ENCODE measurements at regions not wholly inside any gene's neighbourhood (a gene's known extent, or its start where the extent isn't known, plus 50 kb on each side); places are given as distances from the start of the nearest gene placed in this dataset.

DNA sequence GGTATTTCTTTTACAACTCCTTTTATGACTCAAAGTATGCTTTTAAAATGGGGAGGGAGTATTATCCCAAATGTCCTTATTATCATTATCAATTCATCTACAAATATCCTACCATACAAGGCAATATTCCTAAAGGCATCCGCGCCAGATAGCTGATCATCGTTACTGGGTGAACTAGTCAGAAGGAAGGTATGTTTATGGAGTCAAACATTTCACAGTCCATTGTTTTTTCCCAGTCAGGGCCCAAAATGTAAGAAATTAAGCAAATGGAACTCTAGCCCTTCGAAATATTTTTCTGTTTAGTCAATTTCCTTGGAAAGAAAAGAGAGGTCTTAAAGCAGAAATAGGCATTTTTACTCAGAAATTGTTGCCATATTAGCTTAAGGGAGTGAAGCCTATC is 188.5 kb upstream of the CCNG1 start:
- no peak overlapping the region for H3K27ac Mint-ChIP-seq (ENCODE audit: unreplicated experiment)
- intact Hi-C loops (cut with micrococcal nuclease; ENCODE audit: unreplicated experiment) = no loop called here
- H3K27me3 ChIP-seq (replicated peaks; ENCODE audit: control insufficient read depth, insufficient read depth, low read length) = no peaks in the 10 kb centered on the region; the same call in 1 of the 2 replicates
- no peak overlapping the region for H3K4me3 Mint-ChIP-seq (ENCODE audit: unreplicated experiment)
- TF ChIP-seq, protein P1, sequence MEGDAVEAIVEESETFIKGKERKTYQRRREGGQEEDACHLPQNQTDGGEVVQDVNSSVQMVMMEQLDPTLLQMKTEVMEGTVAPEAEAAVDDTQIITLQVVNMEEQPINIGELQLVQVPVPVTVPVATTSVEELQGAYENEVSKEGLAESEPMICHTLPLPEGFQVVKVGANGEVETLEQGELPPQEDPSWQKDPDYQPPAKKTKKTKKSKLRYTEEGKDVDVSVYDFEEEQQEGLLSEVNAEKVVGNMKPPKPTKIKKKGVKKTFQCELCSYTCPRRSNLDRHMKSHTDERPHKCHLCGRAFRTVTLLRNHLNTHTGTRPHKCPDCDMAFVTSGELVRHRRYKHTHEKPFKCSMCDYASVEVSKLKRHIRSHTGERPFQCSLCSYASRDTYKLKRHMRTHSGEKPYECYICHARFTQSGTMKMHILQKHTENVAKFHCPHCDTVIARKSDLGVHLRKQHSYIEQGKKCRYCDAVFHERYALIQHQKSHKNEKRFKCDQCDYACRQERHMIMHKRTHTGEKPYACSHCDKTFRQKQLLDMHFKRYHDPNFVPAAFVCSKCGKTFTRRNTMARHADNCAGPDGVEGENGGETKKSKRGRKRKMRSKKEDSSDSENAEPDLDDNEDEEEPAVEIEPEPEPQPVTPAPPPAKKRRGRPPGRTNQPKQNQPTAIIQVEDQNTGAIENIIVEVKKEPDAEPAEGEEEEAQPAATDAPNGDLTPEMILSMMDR (IDR thresholded peaks at IDR 0.05; ENCODE audit: insufficient read depth in 1 of 2, low read depth in 1 of 2, low read length in 1 of 2, severe bottlenecking in 1 of 2, unreplicated experiment in 1 of 2) = no peak
- no peaks in the 10 kb centered on the region for H3K9me3 ChIP-seq
- DNase-seq = no peak
- H3K4me1 ChIP-seq = no peaks in the 10 kb centered on the region
- H3K36me3 ChIP-seq (ENCODE audit: control insufficient read depth, insufficient read depth, low read length) = no peaks in the 10 kb centered on the region
- POLR2A ChIA-PET = no interaction called here
- H3K4me1 Mint-ChIP-seq (ENCODE audit: low read depth, unreplicated experiment) = no peaks in the 10 kb centered on the region
- H3K9me3 Mint-ChIP-seq (ENCODE audit: unreplicated experiment) = no peaks in the 10 kb centered on the region
- BruUV-seq (replicated peaks) = no TSS peak
- H3K4me3 ChIP-seq (ENCODE audit: low read depth, low read length) = no peak overlapping the region
- H3K36me3 Mint-ChIP-seq (ENCODE audit: insufficient read depth, unreplicated experiment) = no peaks in the 10 kb centered on the region
- H3K27me3 Mint-ChIP-seq (ENCODE audit: insufficient read depth, unreplicated experiment) = peaks cover 10% of the 10 kb centered on the region
- CTCF ChIA-PET = no interaction called here

DNA sequence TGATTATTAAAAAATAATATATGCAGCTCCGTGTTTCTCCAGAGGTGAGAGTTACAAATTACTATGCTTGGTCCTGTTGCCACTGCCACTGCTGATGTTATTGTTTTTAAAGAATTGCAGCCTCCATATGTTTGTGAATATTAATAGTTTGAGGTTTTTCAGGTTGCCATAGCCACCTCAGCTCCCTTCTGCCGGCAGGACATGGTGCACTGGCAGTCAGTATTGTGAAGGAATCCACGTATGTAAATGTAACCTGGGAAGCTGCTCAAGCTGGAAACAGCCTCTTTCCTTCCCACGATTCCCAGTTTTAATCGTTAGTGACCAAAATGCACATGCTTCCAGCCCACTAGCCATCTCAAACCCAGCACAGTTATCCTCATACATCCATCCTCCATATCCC is 184.4 kb upstream of the CCNG1 start:
- no peaks in the 10 kb centered on the region for H3K4me1 Mint-ChIP-seq (ENCODE audit: low read depth, unreplicated experiment)
- no peaks in the 10 kb centered on the region for H3K36me3 Mint-ChIP-seq (ENCODE audit: insufficient read depth, unreplicated experiment)
- POLR2A ChIA-PET = no interaction called here
- no peak overlapping the region for H3K4me3 Mint-ChIP-seq (ENCODE audit: unreplicated experiment)
- no peak overlapping the region for H3K27ac Mint-ChIP-seq (ENCODE audit: unreplicated experiment)
- no peaks in the 10 kb centered on the region for H3K36me3 ChIP-seq (ENCODE audit: control insufficient read depth, insufficient read depth, low read length)
- H3K27me3 Mint-ChIP-seq (ENCODE audit: insufficient read depth, unreplicated experiment) = peaks cover 10% of the 10 kb centered on the region
- no TSS peak for BruUV-seq (replicated peaks)
- intact Hi-C loops (cut with micrococcal nuclease; ENCODE audit: unreplicated experiment) = no loop called here
- no peak overlapping the region for H3K4me3 ChIP-seq (ENCODE audit: low read depth, low read length)
- TF ChIP-seq, protein P1 (IDR thresholded peaks at IDR 0.05; ENCODE audit: insufficient read depth in 1 of 2, low read depth in 1 of 2, low read length in 1 of 2, severe bottlenecking in 1 of 2, unreplicated experiment in 1 of 2) = no peak
- no peak for DNase-seq
- CTCF ChIA-PET = no interaction called here
- H3K4me1 ChIP-seq = no peaks in the 10 kb centered on the region
- no peaks in the 10 kb centered on the region for H3K27me3 ChIP-seq (replicated peaks; ENCODE audit: control insufficient read depth, insufficient read depth, low read length)
- H3K9me3 Mint-ChIP-seq (ENCODE audit: unreplicated experiment) = no peaks in the 10 kb centered on the region
- H3K9me3 ChIP-seq = no peaks in the 10 kb centered on the region

DNA sequence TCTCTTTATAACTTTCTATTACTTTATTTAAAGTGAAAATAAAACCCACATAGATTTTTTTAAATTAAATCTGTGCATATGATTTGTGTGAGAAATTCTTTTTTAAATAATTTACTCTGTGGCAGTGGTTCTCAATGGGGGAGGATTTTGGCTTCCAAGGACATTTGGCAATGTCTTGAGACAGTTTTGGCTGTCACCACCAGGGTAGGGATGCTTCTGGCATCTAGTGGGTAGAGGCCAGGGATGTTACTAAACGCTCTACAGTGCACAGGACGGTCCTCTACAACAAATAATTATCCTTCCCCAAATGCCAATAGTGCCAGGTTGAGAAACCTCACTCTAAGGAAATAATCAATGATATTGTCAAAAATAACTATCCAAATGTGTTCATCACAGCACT is 177.9 kb upstream of the CCNG1 start:
- Histone ChIP-seq H3K9me3 (no peaks in the 10 kb centered on the region), H3K36me3 (ENCODE audit: control insufficient read depth, insufficient read depth, low read length) (no peaks in the 10 kb centered on the region), H3K27me3 (replicated peaks; ENCODE audit: control insufficient read depth, insufficient read depth, low read length) (no peaks in the 10 kb centered on the region), H3K4me3 (ENCODE audit: low read depth, low read length) (no peak overlapping the region), H3K4me1 (no peaks in the 10 kb centered on the region)
- Mint-ChIP-seq H3K9me3 (ENCODE audit: unreplicated experiment) (no peaks in the 10 kb centered on the region), H3K4me3 (ENCODE audit: unreplicated experiment) (no peak overlapping the region), H3K27me3 (ENCODE audit: insufficient read depth, unreplicated experiment) (peaks cover 3% of the 10 kb centered on the region), H3K4me1 (ENCODE audit: low read depth, unreplicated experiment) (peaks cover 4% of the 10 kb centered on the region), H3K27ac (ENCODE audit: unreplicated experiment) (no peak overlapping the region), H3K36me3 (ENCODE audit: insufficient read depth, unreplicated experiment) (no peaks in the 10 kb centered on the region)
- no peak for DNase-seq
- BruUV-seq (replicated peaks) = no TSS peak
- ChIA-PET POLR2A (no interaction called here), CTCF (no interaction called here)
- TF ChIP-seq, protein P1 (IDR thresholded peaks at IDR 0.05; ENCODE audit: insufficient read depth in 1 of 2, low read depth in 1 of 2, low read length in 1 of 2, severe bottlenecking in 1 of 2, unreplicated experiment in 1 of 2) = no peak
- intact Hi-C loops (cut with micrococcal nuclease; ENCODE audit: unreplicated experiment) = no loop called here

Data from Caco-2 (cell line).